Stomach (tissue), 4 donors: ENCODE measurements at regions not wholly inside any gene's neighbourhood (a gene's known extent, or its start where the extent isn't known, plus 50 kb on each side); places are given as distances from the start of the nearest gene placed in this dataset.
"Not testable (repeated sequence)": the region's sequence is repeated elsewhere in the genome, so short reads cannot be mapped to it uniquely, and the experiment has no call there.

Source experiments
- CTCF ChIP-seq, 7 experiments: fragments of 450-650 bp in 4 of 7; fragments of 200-600 bp in 3 of 7; sonication (generic) in 3 of 7; IDR thresholded peaks; one replicate each; pipeline ENCODE4 v1.5.1; 2016 to 2019; ENCODE audit warnings: antibody characterized with exemption in 7 of 7, control low read depth in 2 of 7, mild to moderate bottlenecking in 1 of 7
- EP300 ChIP-seq: sonication (generic); formaldehyde crosslinking; IDR thresholded peaks from one replicate; pipeline ENCODE4 v1.6.1; 2017; ENCODE audit warnings: antibody characterized with exemption
- POLR2A ChIP-seq, 4 donors: fragments of 450-650 bp; IDR thresholded peaks; one replicate each; pipeline ENCODE4 v1.6.1; 2016; ENCODE audit warnings: antibody characterized with exemption in 4 of 4, control low read depth in 2 of 4, mild to moderate bottlenecking in 1 of 4, moderate library complexity in 1 of 4
- POLR2AphosphoS5 ChIP-seq, 3 donors: sonication (generic); formaldehyde crosslinking; IDR thresholded peaks; one replicate each; pipeline ENCODE4 v1.6.1; 2016; ENCODE audit warnings: antibody characterized with exemption in 3 of 3

GRCh38 chr14:95769431-95769830 is 55.5 kb upstream of the TCL1A start:
- TF ChIP-seq CTCF (IDR thresholded peaks at IDR 0.05); POLR2A (IDR thresholded peaks at IDR 0.05); POLR2AphosphoS5 (IDR thresholded peaks at IDR 0.05); EP300: not testable (repeated sequence)
